Ishikawa (cell line): ENCODE measurements at regions not wholly inside any gene's neighbourhood (a gene's known extent, or its start where the extent isn't known, plus 50 kb on each side); places are given as distances from the start of the nearest gene placed in this dataset.

Source experiments
- CEBPB ChIP-seq: IDR thresholded peaks from 2 replicates; pipeline ENCODE4 v1.6.1; 2012
- CREB1 ChIP-seq: IDR thresholded peaks from 2 replicates; pipeline ENCODE4 v1.6.1; 2012; ENCODE audit warnings: low read depth
- EGR1 ChIP-seq: IDR thresholded peaks from 2 replicates; pipeline ENCODE4 v1.6.1; 2012
- EP300 ChIP-seq: IDR thresholded peaks from 2 replicates; pipeline ENCODE4 v1.6.1; 2012; ENCODE audit warnings: borderline replicate concordance
- FOXM1 ChIP-seq: IDR thresholded peaks from 2 replicates; pipeline ENCODE4 v1.6.1; 2012; ENCODE audit warnings: low read depth, borderline replicate concordance
- NFIC ChIP-seq: IDR thresholded peaks from 2 replicates; pipeline ENCODE4 v1.6.1; 2012
- RAD21 ChIP-seq: IDR thresholded peaks from 2 replicates; pipeline ENCODE4 v1.6.1; 2012; ENCODE audit warnings: low read depth
- TAF1 ChIP-seq: IDR thresholded peaks from 2 replicates; pipeline ENCODE4 v1.6.1; 2012; ENCODE audit warnings: low read depth, mild to moderate bottlenecking
- TCF12 ChIP-seq: IDR thresholded peaks from 2 replicates; pipeline ENCODE4 v1.6.1; 2012; ENCODE audit warnings: low read depth
- TEAD4 ChIP-seq: IDR thresholded peaks from 2 replicates; pipeline ENCODE4 v1.6.1; 2012
- YY1 ChIP-seq: IDR thresholded peaks from 2 replicates; pipeline ENCODE4 v1.6.1; 2012; ENCODE audit warnings: low read depth
- ZBTB7A ChIP-seq: IDR thresholded peaks from 2 replicates; pipeline ENCODE4 v1.6.1; 2012; ENCODE audit warnings: low read depth
- TF ChIP-seq, protein P1 (sequence below): IDR thresholded peaks from 2 replicates; pipeline ENCODE4 v1.6.1; 2012
- TF ChIP-seq, protein P2 (sequence below): IDR thresholded peaks from 2 replicates; pipeline ENCODE4 v1.6.1; 2012; ENCODE audit warnings: low read depth, mild to moderate bottlenecking
- TF ChIP-seq, protein P3 (sequence below): IDR thresholded peaks from 2 replicates; pipeline ENCODE4 v1.6.1; 2012

DNA sequence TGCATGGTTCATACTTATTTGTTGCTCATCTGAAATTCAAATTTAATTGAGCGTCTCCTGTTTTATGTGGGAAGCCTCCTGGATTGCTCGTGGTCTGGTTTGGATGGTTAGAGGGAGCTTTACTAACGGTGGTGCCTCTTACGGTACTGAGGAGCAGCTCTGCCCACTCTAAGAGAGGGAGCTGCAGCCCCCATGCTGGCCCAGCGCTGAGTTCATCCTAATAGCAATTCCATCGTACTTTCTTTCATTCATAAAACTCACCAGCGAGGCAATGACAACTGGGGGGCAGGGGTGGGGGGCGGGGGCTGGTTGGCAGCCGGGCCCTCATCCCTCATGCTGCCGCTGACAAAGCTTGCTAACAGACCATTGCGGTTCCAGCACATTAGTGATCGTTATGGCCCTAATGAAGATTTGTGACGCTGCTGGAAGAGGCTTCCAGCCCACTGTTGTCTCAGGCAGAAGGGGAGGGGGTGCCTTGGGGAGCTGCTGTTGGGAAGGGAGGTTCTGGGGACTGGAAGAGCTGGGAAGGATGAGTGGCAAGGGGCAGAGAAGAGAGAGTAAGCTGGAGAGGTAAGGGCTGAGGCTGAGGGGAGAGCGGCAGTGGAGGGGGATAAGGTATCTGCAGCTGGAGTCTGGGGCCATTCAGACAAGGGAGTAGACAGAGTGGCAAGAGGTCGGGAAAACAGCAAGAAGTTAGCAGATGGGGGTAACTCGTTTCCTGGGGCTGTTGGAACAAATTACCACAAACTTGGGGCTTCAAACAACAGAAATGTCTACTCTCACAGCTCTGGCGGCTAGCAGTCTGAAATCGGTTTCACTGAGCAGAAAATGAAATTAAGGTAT is 238.1 kb downstream of the LPIN1 start:
- TF ChIP-seq TEAD4, result no peak
- no peak for TF ChIP-seq EGR1
- TF ChIP-seq TCF12, result no peak
- no peak for TF ChIP-seq YY1
- TF ChIP-seq CREB1, result no peak
- no peak for TF ChIP-seq CEBPB
- TF ChIP-seq, protein P1, sequence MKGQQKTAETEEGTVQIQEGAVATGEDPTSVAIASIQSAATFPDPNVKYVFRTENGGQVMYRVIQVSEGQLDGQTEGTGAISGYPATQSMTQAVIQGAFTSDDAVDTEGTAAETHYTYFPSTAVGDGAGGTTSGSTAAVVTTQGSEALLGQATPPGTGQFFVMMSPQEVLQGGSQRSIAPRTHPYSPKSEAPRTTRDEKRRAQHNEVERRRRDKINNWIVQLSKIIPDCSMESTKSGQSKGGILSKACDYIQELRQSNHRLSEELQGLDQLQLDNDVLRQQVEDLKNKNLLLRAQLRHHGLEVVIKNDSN, result no peak
- TF ChIP-seq RAD21, result no peak
- TF ChIP-seq, protein P2, sequence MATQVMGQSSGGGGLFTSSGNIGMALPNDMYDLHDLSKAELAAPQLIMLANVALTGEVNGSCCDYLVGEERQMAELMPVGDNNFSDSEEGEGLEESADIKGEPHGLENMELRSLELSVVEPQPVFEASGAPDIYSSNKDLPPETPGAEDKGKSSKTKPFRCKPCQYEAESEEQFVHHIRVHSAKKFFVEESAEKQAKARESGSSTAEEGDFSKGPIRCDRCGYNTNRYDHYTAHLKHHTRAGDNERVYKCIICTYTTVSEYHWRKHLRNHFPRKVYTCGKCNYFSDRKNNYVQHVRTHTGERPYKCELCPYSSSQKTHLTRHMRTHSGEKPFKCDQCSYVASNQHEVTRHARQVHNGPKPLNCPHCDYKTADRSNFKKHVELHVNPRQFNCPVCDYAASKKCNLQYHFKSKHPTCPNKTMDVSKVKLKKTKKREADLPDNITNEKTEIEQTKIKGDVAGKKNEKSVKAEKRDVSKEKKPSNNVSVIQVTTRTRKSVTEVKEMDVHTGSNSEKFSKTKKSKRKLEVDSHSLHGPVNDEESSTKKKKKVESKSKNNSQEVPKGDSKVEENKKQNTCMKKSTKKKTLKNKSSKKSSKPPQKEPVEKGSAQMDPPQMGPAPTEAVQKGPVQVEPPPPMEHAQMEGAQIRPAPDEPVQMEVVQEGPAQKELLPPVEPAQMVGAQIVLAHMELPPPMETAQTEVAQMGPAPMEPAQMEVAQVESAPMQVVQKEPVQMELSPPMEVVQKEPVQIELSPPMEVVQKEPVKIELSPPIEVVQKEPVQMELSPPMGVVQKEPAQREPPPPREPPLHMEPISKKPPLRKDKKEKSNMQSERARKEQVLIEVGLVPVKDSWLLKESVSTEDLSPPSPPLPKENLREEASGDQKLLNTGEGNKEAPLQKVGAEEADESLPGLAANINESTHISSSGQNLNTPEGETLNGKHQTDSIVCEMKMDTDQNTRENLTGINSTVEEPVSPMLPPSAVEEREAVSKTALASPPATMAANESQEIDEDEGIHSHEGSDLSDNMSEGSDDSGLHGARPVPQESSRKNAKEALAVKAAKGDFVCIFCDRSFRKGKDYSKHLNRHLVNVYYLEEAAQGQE, result no peak
- no peak for TF ChIP-seq NFIC
- no peak for TF ChIP-seq FOXM1
- TF ChIP-seq, protein P3, sequence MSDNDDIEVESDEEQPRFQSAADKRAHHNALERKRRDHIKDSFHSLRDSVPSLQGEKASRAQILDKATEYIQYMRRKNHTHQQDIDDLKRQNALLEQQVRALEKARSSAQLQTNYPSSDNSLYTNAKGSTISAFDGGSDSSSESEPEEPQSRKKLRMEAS, result no peak

DNA sequence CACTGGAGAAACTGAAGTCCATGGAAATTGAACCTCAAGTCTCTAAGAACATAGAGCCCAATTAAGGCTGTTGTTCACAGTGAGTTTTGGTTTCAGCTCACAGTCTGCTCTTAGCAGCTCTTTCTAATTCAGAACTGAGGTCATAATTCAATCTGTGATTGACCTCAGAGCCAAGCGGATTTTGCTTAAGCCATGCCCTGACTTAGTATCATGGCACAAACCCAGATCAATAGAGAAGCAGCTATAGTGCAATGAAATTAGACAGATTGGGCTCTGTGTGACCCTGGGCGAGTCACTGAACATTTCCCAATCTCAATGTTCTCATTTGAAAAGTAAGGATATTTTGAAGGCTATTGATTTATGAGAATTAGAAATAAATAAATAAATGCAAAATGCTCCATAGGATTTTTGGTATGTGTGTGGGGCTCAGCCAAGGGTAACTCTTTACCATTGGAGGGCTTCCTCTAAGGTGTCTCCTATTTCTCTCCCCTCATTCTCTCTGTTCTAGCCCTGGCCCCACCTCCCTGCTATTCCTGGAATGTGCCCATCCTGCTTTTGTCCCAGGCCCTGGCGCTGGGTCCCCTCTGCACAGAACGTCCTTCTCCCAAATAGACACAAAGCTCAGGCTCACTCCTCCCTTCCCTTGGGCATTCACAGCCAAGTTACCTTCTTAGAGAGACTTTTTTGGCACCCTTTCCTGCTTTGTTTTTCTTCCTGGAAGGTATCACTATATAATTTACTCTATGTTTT is 239.6 kb downstream of the LPIN1 start:
- TF ChIP-seq EP300 (no peak), TEAD4 (peak; percentile 47; the same call in 1 of the 2 replicates)

DNA sequence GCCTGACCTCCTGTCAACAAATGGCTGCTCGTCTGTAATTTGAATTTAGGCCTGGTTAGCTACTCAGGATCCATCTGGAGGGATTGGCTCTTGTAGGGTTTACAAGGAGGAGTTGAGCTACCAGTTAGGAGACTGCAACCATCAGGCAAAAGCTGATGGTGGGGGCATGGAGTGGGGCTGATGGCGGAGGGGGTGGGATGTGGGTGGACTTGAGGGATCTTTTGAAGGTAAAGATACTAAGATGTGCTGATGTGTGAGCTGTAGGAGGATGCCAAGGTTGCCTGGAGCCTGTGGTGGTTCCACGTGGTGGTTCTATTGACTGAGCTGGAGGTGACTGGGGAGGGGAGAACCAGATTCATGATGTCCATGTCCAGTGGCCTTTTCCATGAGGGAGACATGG is 240.7 kb downstream of the LPIN1 start:
- TF ChIP-seq TAF1 (no peak), TEAD4 (no peak), YY1 (no peak)
- TF ChIP-seq, protein P1, result no peak

DNA sequence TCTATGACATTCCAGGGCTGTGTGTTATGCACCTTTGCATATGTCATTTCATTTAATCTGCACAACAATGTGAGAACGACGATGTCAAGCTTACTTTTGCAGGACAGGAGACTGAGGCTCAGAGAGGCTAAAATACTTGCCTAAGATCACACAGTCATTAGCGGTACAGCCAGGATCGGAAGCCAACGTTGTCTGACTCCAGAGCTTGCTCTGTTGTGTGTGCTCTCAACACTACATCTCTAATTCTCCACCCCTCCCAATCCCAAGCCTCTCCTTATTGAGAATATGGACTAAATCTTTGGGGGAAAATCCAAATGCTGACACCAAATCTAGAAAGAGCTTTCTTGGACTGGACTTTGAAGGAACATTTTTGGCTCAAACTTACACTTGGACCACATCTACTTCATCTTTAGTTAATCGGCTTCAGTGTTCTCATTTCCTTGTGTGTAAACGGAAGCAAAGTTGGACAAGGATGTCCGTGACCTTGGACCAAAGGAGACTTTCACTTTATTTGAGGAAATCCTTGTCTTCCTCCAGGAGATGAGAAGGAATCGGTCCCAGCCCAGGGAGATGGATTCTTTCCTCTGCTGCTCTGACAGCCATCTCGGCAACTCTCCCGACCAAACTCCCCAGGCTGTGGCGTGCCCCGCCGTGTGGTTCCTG is 242.4 kb downstream of the LPIN1 start:
- no peak for TF ChIP-seq CREB1
- no peak for TF ChIP-seq YY1

DNA sequence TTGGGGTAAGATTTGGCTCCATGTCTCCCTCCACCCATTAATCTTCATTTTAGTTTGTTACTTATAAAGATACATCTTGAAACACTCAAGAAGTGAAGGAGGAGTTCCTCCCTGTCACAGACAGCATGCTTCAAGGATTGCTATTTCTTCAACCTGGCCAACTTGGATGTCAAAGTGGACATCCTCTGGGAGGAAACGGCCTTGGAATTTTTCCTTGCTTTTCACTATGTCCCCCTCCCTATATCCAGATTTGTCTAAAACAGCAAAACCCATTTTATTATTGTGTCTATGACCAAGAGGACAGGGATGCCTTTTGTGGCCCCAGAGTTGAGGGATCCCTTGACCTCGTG is 242.9 kb downstream of the LPIN1 start:
- TF ChIP-seq, protein P3, result no peak
- no peak for TF ChIP-seq YY1
- TF ChIP-seq TAF1, result no peak
- TF ChIP-seq, protein P1, result no peak
- no peak for TF ChIP-seq NFIC

DNA sequence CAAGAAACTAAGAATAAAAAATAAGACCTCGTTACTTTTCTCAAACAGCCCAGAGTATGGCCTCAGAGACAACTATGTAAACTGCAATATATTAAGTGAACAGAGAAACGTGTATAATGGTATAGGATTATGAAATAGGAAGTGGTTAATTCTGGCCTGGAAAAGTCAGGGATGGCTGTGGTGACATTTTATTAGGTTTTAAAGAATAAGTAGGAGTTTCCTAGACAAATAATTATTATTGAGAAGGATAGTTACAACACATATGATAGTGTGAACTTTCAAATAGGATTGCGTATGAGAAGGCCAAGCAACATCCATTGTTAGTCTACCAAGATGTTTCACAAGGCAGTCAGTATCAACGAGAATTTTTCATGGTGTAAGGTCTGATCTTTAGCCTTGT is 244.1 kb downstream of the LPIN1 start:
- TF ChIP-seq EGR1 (no peak), FOXM1 (no peak), NFIC (no peak), ZBTB7A (no peak), YY1 (no peak), TEAD4 (no peak), RAD21 (no peak), TAF1 (no peak), CEBPB (no peak), EP300 (no peak), CREB1 (no peak)
- TF ChIP-seq, protein P3, result no peak
- TF ChIP-seq, protein P2, result no peak
